ENCODE measurements at regions not wholly inside any gene's neighbourhood (a gene's known extent, or its start where the extent isn't known, plus 50 kb on each side); places are given as distances from the start of the nearest gene placed in this dataset.

GRCh38 chr4:3351997-3352396 lies 59.2 kb downstream of the RGS12 start:
- ChIA-PET POLR2A (no interaction called here), CTCF (interaction anchor here (0.8 to 4.8 kb wide), 6 partner anchors 11 to 92 kb away, joined by 3 to 21 read pairs (median 3); no protein-coding TSS in a partner anchor)
- Histone ChIP-seq H3K36me3 (replicated peaks in 1 of 2; ENCODE audit: control insufficient read depth in 1 of 2, insufficient read depth in 2 of 2, low read length in 1 of 2) (peaks cover 0 to 16% of the 10 kb centered on the region in 2 experiments), H3K9ac (no peak overlapping the region), H3K79me2 (ENCODE audit: insufficient read depth) (peaks cover 18% of the 10 kb centered on the region; the same call in 1 of the 2 replicates), H2AFZ (ENCODE audit: low read depth) (no peak overlapping the region), H3K4me2 (no peak overlapping the region), H3F3A (replicated peaks; ENCODE audit: insufficient read depth) (peaks cover 6% of the 10 kb centered on the region), H3K9me3 (no peaks in the 10 kb centered on the region), H3K9me2 (no peaks in the 10 kb centered on the region), H3K4me1 (ENCODE audit: control insufficient read depth in 1 of 2, insufficient read depth in 2 of 2, low read depth in 1 of 2, low read length in 1 of 2) (peaks cover 0 to 4% of the 10 kb centered on the region in 2 experiments; a peak in 2 of 4 replicates), H3K27ac (ENCODE audit: low read depth in 2 of 2, low read length in 1 of 2) (no peak overlapping the region), H4K20me1 (ENCODE audit: insufficient read depth) (no peaks in the 10 kb centered on the region), H3K4me3 (ENCODE audit: low read depth in 2 of 2, low read length in 1 of 2) (no peak overlapping the region), H3K27me3 (ENCODE audit: insufficient read depth) (no peaks in the 10 kb centered on the region)
- TF ChIP-seq ELF1 (IDR thresholded peaks at IDR 0.05): no peak
- WGBS (ENCODE audit: low lambda C conversion rate): 97% methylated on average over 3 of the region's 3 CpGs
- DNase-seq: no peak

- CTCF ChIA-PET: interaction anchor here (0.8 to 4.8 kb wide), 5 partner anchors 12 to 91 kb away, joined by 3 to 21 read pairs (median 3); no protein-coding TSS in a partner anchor
- no peak overlapping the region for H3K9ac ChIP-seq
- no peak overlapping the region for H3K4me2 ChIP-seq
- 0 out of 2 replicates have a peak, but pooled peaks cover 2% of the 10 kb centered on the region for H4K20me1 ChIP-seq (ENCODE audit: insufficient read depth)
- peaks cover 19% of the 10 kb centered on the region; the same call in 1 of the 2 replicates for H3K79me2 ChIP-seq (ENCODE audit: insufficient read depth)
- WGBS (ENCODE audit: low lambda C conversion rate): 79% methylated on average over 5 of the region's 5 CpGs
- no peaks in the 10 kb centered on the region for H3K9me2 ChIP-seq
- peaks cover 0 to 4% of the 10 kb centered on the region in 2 experiments; a peak in 2 of 4 replicates for H3K4me1 ChIP-seq (ENCODE audit: control insufficient read depth in 1 of 2, insufficient read depth in 2 of 2, low read depth in 1 of 2, low read length in 1 of 2)
- H2AFZ ChIP-seq (ENCODE audit: low read depth): no peak overlapping the region
- H3K36me3 ChIP-seq (replicated peaks in 1 of 2; ENCODE audit: control insufficient read depth in 1 of 2, insufficient read depth in 2 of 2, low read length in 1 of 2): peaks cover 0 to 16% of the 10 kb centered on the region in 2 experiments
- H3K27ac ChIP-seq (ENCODE audit: low read depth in 2 of 2, low read length in 1 of 2): no peak overlapping the region
- H3K4me3 ChIP-seq (ENCODE audit: low read depth in 2 of 2, low read length in 1 of 2): no peak overlapping the region
- POLR2A ChIA-PET: no interaction called here
- no peaks in the 10 kb centered on the region for H3K27me3 ChIP-seq (ENCODE audit: insufficient read depth)
- TF ChIP-seq POLR2AphosphoS5 (IDR thresholded peaks at IDR 0.05; ENCODE audit: low read depth, low read length) (no peak), MEF2A (IDR thresholded peaks at IDR 0.05; ENCODE audit: borderline replicate concordance, low read depth) (no peak), JUND (IDR thresholded peaks at IDR 0.05) (no peak), FOXM1 (IDR thresholded peaks at IDR 0.05; ENCODE audit: low read depth) (no peak), PBX3 (IDR thresholded peaks at IDR 0.05) (no peak), TAF1 (IDR thresholded peaks at IDR 0.05; ENCODE audit: borderline replicate concordance, low read depth, low read length) (no peak), MXI1 (IDR thresholded peaks at IDR 0.05; ENCODE audit: low read depth, low read length) (no peak), ZBTB33 (IDR thresholded peaks at IDR 0.05; ENCODE audit: borderline replicate concordance, low read depth) (no peak), RXRA (IDR thresholded peaks at IDR 0.05; ENCODE audit: borderline replicate concordance, low read depth) (no peak), EZH2phosphoT487 (IDR thresholded peaks at IDR 0.05; ENCODE audit: borderline replicate concordance, low read depth) (no peak), FOXJ3 (CRISPR knock-in tag; IDR thresholded peaks at IDR 0.05) (no peak), SIN3A (IDR thresholded peaks at IDR 0.05; ENCODE audit: borderline replicate concordance, low read depth, low read length) (no peak), GATA2 (CRISPR knock-in tag; IDR thresholded peaks at IDR 0.05) (no peak), IRF3 (IDR thresholded peaks at IDR 0.05; ENCODE audit: low read depth, low read length) (no peak), ELF1 (IDR thresholded peaks at IDR 0.05) (no peak), USF2 (IDR thresholded peaks at IDR 0.05; ENCODE audit: borderline replicate concordance, low read depth, low read length) (no peak)
- TF ChIP-seq, protein P1, sequence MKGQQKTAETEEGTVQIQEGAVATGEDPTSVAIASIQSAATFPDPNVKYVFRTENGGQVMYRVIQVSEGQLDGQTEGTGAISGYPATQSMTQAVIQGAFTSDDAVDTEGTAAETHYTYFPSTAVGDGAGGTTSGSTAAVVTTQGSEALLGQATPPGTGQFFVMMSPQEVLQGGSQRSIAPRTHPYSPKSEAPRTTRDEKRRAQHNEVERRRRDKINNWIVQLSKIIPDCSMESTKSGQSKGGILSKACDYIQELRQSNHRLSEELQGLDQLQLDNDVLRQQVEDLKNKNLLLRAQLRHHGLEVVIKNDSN (IDR thresholded peaks at IDR 0.05; ENCODE audit: borderline replicate concordance, low read depth): no peak
- DNase-seq: no peak
- H3F3A ChIP-seq (replicated peaks; ENCODE audit: insufficient read depth): peaks cover 6% of the 10 kb centered on the region
- H3K9me3 ChIP-seq: no peaks in the 10 kb centered on the region
These were observed 59.7 kb downstream of the RGS12 start for GRCh38 chr4:3352505-3352904.

Data from SK-N-SH (cell line).